Karpas-422 (cell line): ENCODE measurements at regions not wholly inside any gene's neighbourhood (a gene's known extent, or its start where the extent isn't known, plus 50 kb on each side); places are given as distances from the start of the nearest gene placed in this dataset.
"Not testable (repeated sequence)": the region's sequence is repeated elsewhere in the genome, so short reads cannot be mapped to it uniquely, and the experiment has no call there.

Source experiments
- DNase-seq: peaks from one replicate; pipeline ENCODE4 v3.0.0-alpha.2; 2015
- H2AFZ ChIP-seq: fragments of 200-600 bp; sonication (generic); 2 replicates; pipeline ENCODE4 v1.6.1; 2014; ENCODE audit warnings: antibody characterized with exemption, low read length, mixed read lengths
- H3K27ac ChIP-seq: fragments of 200-600 bp; sonication (generic); 2 replicates; pipeline ENCODE4 v1.5.1; 2014; ENCODE audit warnings: mild to moderate bottlenecking, low read length, moderate library complexity
- H3K27me3 ChIP-seq: fragments of 200-600 bp; sonication (generic); 2 replicates; pipeline ENCODE4 v1.6.1; 2014; ENCODE audit warnings: low read length, mixed read lengths
- H3K36me3 ChIP-seq: fragments of 200-600 bp; sonication (generic); 2 replicates; pipeline ENCODE4 v1.6.1; 2014; ENCODE audit warnings: low read length, mixed read lengths; ENCODE audit not compliant: insufficient read depth
- H3K4me1 ChIP-seq: fragments of 200-600 bp; sonication (generic); 2 replicates; pipeline ENCODE4 v1.6.1; 2014; ENCODE audit warnings: mild to moderate bottlenecking, low read length, mixed read lengths
- H3K4me2 ChIP-seq: fragments of 200-600 bp; sonication (generic); 2 replicates; pipeline ENCODE4 v1.6.1; 2014; ENCODE audit warnings: low read length, low read depth, mild to moderate bottlenecking; ENCODE audit not compliant: poor library complexity, severe bottlenecking
- H3K4me3 ChIP-seq: fragments of 200-600 bp; sonication (generic); 2 replicates; pipeline ENCODE4 v1.5.1; 2014; ENCODE audit warnings: mild to moderate bottlenecking, antibody characterized with exemption, low read length, mixed read lengths
- H3K79me2 ChIP-seq: fragments of 200-600 bp; sonication (generic); 2 replicates; pipeline ENCODE4 v1.6.1; 2014; ENCODE audit warnings: mild to moderate bottlenecking, low read length, mixed read lengths
- H3K9ac ChIP-seq: fragments of 200-600 bp; sonication (generic); 2 replicates; pipeline ENCODE4 v1.6.0; 2014; ENCODE audit warnings: low read length
- H3K9me2 ChIP-seq: fragments of 200-600 bp; sonication (generic), shearing (Covaris generic); replicated peaks from 2 replicates; pipeline ENCODE4 v1.6.0; 2014; ENCODE audit warnings: mild to moderate bottlenecking, low read length, moderate library complexity; ENCODE audit not compliant: insufficient read depth
- H3K9me3 ChIP-seq: fragments of 300-700, 200-600 bp; sonication (generic); 2 replicates; pipeline ENCODE4 v1.6.1; 2014; ENCODE audit warnings: low read length, mixed read lengths
- H4K20me1 ChIP-seq: fragments of 200-600 bp; sonication (generic); 2 replicates; pipeline ENCODE4 v1.6.1; 2014; ENCODE audit warnings: mild to moderate bottlenecking, antibody characterized with exemption, low read length, low read depth; ENCODE audit not compliant: insufficient read depth

GRCh38 chr5:120932480-120932879 lies 468.4 kb downstream of the PRR16 start:
- no peaks in the 10 kb centered on the region for H3K9me2 ChIP-seq
- H3K4me1 ChIP-seq = no peaks in the 10 kb centered on the region
- H3K27me3 ChIP-seq = no peaks in the 10 kb centered on the region
- no peaks in the 10 kb centered on the region for H4K20me1 ChIP-seq
- no peak overlapping the region for H3K27ac ChIP-seq
- DNase-seq = no peak
- H3K9ac ChIP-seq = no peak overlapping the region
- H3K36me3 ChIP-seq = no peaks in the 10 kb centered on the region
- H3K9me3 ChIP-seq = peaks cover 12% of the 10 kb centered on the region; the same call in 1 of the 2 replicates
- H3K79me2 ChIP-seq = no peaks in the 10 kb centered on the region
- H3K4me2 ChIP-seq = no peak overlapping the region
- H3K4me3 ChIP-seq = no peak overlapping the region
- H2AFZ ChIP-seq = no peak overlapping the region

DNA sequence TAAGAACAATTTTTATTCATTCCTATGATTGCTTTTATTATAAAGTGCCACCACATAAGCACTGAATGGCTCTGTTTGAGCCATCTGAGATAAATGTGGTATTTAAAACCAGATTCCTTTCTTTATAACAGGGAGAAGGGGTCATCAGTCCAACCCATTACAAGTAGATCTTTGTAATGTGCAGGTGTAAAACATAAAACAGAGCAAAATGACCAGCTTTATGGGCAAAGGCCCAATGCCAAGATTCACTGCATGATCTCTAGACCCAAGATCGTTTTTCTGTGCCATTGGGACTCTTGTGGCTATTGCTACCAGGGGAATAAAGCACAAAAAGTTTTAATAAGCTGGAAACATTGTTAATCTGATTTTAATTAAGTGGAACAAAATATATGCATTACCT lies 469.9 kb downstream of the PRR16 start:
- no peaks in the 10 kb centered on the region for H4K20me1 ChIP-seq
- H3K9ac ChIP-seq = no peak overlapping the region
- no peaks in the 10 kb centered on the region for H3K9me2 ChIP-seq
- no peaks in the 10 kb centered on the region for H3K4me1 ChIP-seq
- no peaks in the 10 kb centered on the region for H3K79me2 ChIP-seq
- no peak overlapping the region for H3K4me3 ChIP-seq
- no peaks in the 10 kb centered on the region for H3K36me3 ChIP-seq
- H3K27me3 ChIP-seq = no peaks in the 10 kb centered on the region
- no peak overlapping the region for H3K27ac ChIP-seq
- DNase-seq = no peak
- no peak overlapping the region for H2AFZ ChIP-seq
- no peak overlapping the region for H3K4me2 ChIP-seq
- peaks cover 20% of the 10 kb centered on the region; the same call in 1 of the 2 replicates for H3K9me3 ChIP-seq

- H3K36me3 ChIP-seq = no peaks in the 10 kb centered on the region
- DNase-seq = no peak
- no peak overlapping the region for H3K27ac ChIP-seq
- no peaks in the 10 kb centered on the region for H3K27me3 ChIP-seq
- no peaks in the 10 kb centered on the region for H4K20me1 ChIP-seq
- no peaks in the 10 kb centered on the region for H3K4me1 ChIP-seq
- no peak overlapping the region for H2AFZ ChIP-seq
- peaks cover 16% of the 10 kb centered on the region; the same call in 1 of the 2 replicates for H3K9me3 ChIP-seq
- H3K4me2 ChIP-seq = no peak overlapping the region
- H3K9ac ChIP-seq = no peak overlapping the region
- no peak overlapping the region for H3K4me3 ChIP-seq
- H3K9me2 ChIP-seq = no peaks in the 10 kb centered on the region
- no peaks in the 10 kb centered on the region for H3K79me2 ChIP-seq
These were observed 472.6 kb downstream of the PRR16 start for GRCh38 chr5:120936652-120937051.

- H3K9me3 ChIP-seq = peaks cover 16% of the 10 kb centered on the region; the same call in 1 of the 2 replicates
- no peak for DNase-seq
- H3K9me2 ChIP-seq = no peaks in the 10 kb centered on the region
- no peak overlapping the region for H3K9ac ChIP-seq
- H3K27me3 ChIP-seq = no peaks in the 10 kb centered on the region
- H2AFZ ChIP-seq = no peak overlapping the region
- no peak overlapping the region for H3K27ac ChIP-seq
- no peaks in the 10 kb centered on the region for H3K79me2 ChIP-seq
- no peaks in the 10 kb centered on the region for H3K4me1 ChIP-seq
- no peaks in the 10 kb centered on the region for H3K36me3 ChIP-seq
- no peaks in the 10 kb centered on the region for H4K20me1 ChIP-seq
- no peak overlapping the region for H3K4me3 ChIP-seq
- no peak overlapping the region for H3K4me2 ChIP-seq
These were observed 474.5 kb downstream of the PRR16 start for GRCh38 chr5:120938604-120939003.

DNA sequence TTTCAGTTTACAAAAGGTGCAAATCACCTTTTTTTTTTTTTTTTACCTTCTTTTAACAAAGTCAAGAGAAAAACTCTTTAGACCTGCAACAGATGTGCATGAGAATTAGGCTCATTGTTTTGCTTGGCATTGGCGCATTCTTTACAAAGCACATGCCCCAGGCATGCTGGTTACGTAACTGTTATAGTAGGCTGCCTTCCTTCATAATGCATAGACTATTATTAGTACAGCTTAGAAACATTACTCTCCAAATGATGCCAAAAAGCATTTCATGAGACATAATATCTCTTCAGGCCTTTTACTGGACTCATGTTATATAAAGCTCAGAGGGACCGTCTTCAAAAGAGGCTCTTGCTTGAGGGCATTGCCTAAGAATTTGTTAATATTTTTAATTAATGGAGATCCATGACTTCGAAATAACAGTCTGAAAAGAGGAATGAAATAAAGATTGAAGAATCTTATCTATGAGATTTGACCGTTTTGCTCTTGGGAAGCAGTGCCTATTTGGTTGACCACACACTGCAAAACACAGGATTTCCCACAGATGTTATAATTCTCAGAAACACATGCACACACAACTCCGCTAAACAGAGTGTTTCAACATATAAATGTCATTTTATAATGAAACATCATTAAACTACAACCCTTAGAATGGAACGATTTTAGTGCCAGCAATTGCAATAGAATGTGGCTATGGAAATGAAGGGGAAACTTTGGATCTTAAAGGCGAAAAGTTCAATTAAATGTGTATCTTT lies 478.7 kb downstream of the PRR16 start:
- H3K9me3 ChIP-seq = peaks cover 9% of the 10 kb centered on the region; the same call in 1 of the 2 replicates
- DNase-seq = no peak
- no peak overlapping the region for H2AFZ ChIP-seq
- H4K20me1 ChIP-seq = no peaks in the 10 kb centered on the region
- H3K27me3 ChIP-seq = no peaks in the 10 kb centered on the region
- H3K9ac ChIP-seq = no peak overlapping the region
- H3K4me2 ChIP-seq = no peak overlapping the region
- no peak overlapping the region for H3K27ac ChIP-seq
- H3K4me3 ChIP-seq = no peak overlapping the region
- no peaks in the 10 kb centered on the region for H3K4me1 ChIP-seq
- no peaks in the 10 kb centered on the region for H3K79me2 ChIP-seq
- no peaks in the 10 kb centered on the region for H3K36me3 ChIP-seq
- H3K9me2 ChIP-seq = no peaks in the 10 kb centered on the region

- not testable (repeated sequence) for H3K79me2 ChIP-seq, DNase-seq, H3K27ac ChIP-seq
These were observed 485.5 kb downstream of the PRR16 start for GRCh38 chr5:120949596-120949995.

DNA sequence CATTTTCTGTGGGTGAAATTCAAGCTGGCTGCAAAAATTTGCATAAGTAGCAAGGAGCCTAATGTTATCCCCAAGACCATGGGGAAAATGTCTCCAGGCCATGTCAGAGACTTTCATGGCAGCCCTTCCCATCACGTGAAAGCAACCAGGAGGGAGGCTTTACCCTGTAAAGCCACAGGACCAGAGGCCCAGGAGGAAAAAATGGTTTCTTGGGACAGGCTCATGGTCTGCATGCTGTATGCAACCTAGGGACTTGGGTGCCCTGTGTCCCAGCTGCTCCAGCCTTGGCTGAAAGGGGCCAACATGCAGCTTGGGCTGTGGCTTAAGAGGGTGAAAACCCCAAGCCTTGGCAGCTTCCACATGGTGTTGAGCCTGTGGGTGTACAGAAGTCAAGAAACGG lies 489.3 kb downstream of the PRR16 start:
- H3K9ac ChIP-seq, H3K4me1 ChIP-seq, H3K9me2 ChIP-seq, H2AFZ ChIP-seq, H3K36me3 ChIP-seq, H4K20me1 ChIP-seq, H3K27me3 ChIP-seq, H3K79me2 ChIP-seq, H3K9me3 ChIP-seq, H3K27ac ChIP-seq, DNase-seq, H3K4me3 ChIP-seq, H3K4me2 ChIP-seq: not testable (repeated sequence)

More at GRCh38 chr5:120949596-120949995, 485.5 kb downstream of the PRR16 start:
- H2AFZ ChIP-seq, H3K4me1 ChIP-seq, H3K27me3 ChIP-seq, H3K36me3 ChIP-seq, H3K9me3 ChIP-seq, H3K9me2 ChIP-seq, H4K20me1 ChIP-seq, H3K9ac ChIP-seq, H3K4me2 ChIP-seq, H3K4me3 ChIP-seq: not testable (repeated sequence)

DNA sequence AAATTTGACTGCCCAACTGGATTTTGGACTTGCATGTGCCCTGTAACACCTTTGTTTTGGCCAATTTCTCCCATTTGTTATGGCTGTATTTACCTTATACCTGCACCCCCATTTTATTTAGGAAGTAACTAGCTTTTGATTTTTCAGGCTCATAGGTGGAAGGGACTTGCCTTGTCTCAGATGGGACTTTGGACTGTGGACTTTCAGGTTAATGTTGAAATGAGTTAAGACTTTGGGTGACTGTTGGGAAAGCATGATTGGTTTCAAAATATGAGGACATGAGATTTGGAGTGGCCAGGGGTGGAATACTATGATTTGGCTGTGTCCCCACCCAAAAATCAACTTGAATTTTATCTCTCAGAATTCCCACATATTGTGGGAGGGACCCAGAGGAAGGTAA lies 490.2 kb downstream of the PRR16 start:
- no peaks in the 10 kb centered on the region for H4K20me1 ChIP-seq
- no peak overlapping the region for H3K9ac ChIP-seq
- H3K27ac ChIP-seq = no peak overlapping the region
- H3K27me3 ChIP-seq = no peaks in the 10 kb centered on the region
- H3K9me2 ChIP-seq = no peaks in the 10 kb centered on the region
- H2AFZ ChIP-seq = no peak overlapping the region
- no peak overlapping the region for H3K4me3 ChIP-seq
- H3K4me1 ChIP-seq = no peaks in the 10 kb centered on the region
- no peaks in the 10 kb centered on the region for H3K79me2 ChIP-seq
- no peak for DNase-seq
- H3K4me2 ChIP-seq = no peak overlapping the region
- peaks cover 13% of the 10 kb centered on the region for H3K9me3 ChIP-seq
- H3K36me3 ChIP-seq = no peaks in the 10 kb centered on the region
